ENCODE measurements at regions not wholly inside any gene's neighbourhood (a gene's known extent, or its start where the extent isn't known, plus 50 kb on each side); places are given as distances from the start of the nearest gene placed in this dataset.
A peak's percentile ranks its signal among the peaks of the same experiment; 100 is the strongest.

- no peak overlapping the region for H3K14ac ChIP-seq (ENCODE audit: insufficient read length)
- ChIA-PET CTCF (ENCODE audit: partially characterized antibody) (interaction anchor here (1.2 kb wide), 1 partner anchor 127 kb away, joined by 3 read pairs; no protein-coding TSS in a partner anchor), POLR2A (ENCODE audit: partially characterized antibody) (no interaction called here)
- H2BK120ac ChIP-seq (replicated peaks; ENCODE audit: low read depth, low read length): peak overlapping the region; percentile 13
- WGBS, 2 experiments (ENCODE audit: extremely low coverage in 1 of 2, insufficient coverage in 1 of 2, insufficient read length in 1 of 2, insufficient replicate concordance in 2 of 2, low coverage in 1 of 2, low lambda C conversion rate in 2 of 2, missing lambda C conversion rate in 1 of 2): 93% methylated on average over 11 of the region's 11 CpGs; no CpG with 5 or more reads in 1 of the 2 experiments
- no peak overlapping the region for H3K4me2 ChIP-seq (ENCODE audit: insufficient read depth in 1 of 2, low read depth in 2 of 2, low read length in 2 of 2)
- H2AFZ ChIP-seq (ENCODE audit: low read length): no peak overlapping the region
- DNase-seq (ENCODE audit: low read depth in 1 of 2, low spot score in 2 of 2): no peak
- H4K91ac ChIP-seq (replicated peaks; ENCODE audit: insufficient read length, low read length): peak overlapping the region; percentile 80
- peak overlapping the region; percentile 59 for H3K4ac ChIP-seq (replicated peaks; ENCODE audit: insufficient read length, low read depth, low read length)
- no peaks in the 10 kb centered on the region; a peak in 1 of 4 replicates for H3K9me3 ChIP-seq (ENCODE audit: insufficient read depth in 2 of 2, low read depth in 1 of 2, low read length in 1 of 2)
- peaks cover 0 to 8% of the 10 kb centered on the region in 2 experiments for H4K20me1 ChIP-seq (replicated peaks in 1 of 2; ENCODE audit: control insufficient read depth in 1 of 2, insufficient read depth in 2 of 2, low read length in 2 of 2)
- no peaks in the 10 kb centered on the region for H3K36me3 ChIP-seq (ENCODE audit: control insufficient read depth in 2 of 4, insufficient read depth in 4 of 4, low read length in 3 of 4)
- no peaks in the 10 kb centered on the region for H3K79me2 ChIP-seq (ENCODE audit: control insufficient read depth in 1 of 2, insufficient read depth in 2 of 2, low read length in 2 of 2)
- peak overlapping the region; percentile 86 for H2BK12ac ChIP-seq (ENCODE audit: low read depth, low read length)
- peak overlapping the region; percentile 93 for H2BK15ac ChIP-seq (ENCODE audit: low read length)
- 0 out of 2 replicates have a peak overlapping the region, but pooled peaks have one; percentile 52 for H2BK20ac ChIP-seq (ENCODE audit: low read length)
- no peak overlapping the region for H3K56ac ChIP-seq (replicated peaks; ENCODE audit: insufficient read length, low read depth, low read length)
- peaks cover 0 to 3% (median 0%) of the 10 kb centered on the region in 4 experiments; a peak in 1 of 7 replicates for H3K27me3 ChIP-seq (replicated peaks in 1 of 4; ENCODE audit: control insufficient read depth in 3 of 4, extremely low read depth in 1 of 4, insufficient read depth in 3 of 4, low read length in 3 of 4)
- H3K4me1 ChIP-seq (replicated peaks in 1 of 4; ENCODE audit: control insufficient read depth in 3 of 4, insufficient read depth in 4 of 4, low read length in 3 of 4): peaks cover 0 to 8% (median 6%) of the 10 kb centered on the region in 4 experiments; a peak in 6 of 7 replicates
- no peak overlapping the region for H4K5ac ChIP-seq (ENCODE audit: insufficient read length, low read depth, low read length)
- TF ChIP-seq BACH1 (IDR thresholded peaks at IDR 0.05; ENCODE audit: low read length): no peak
- H2BK5ac ChIP-seq (ENCODE audit: low read depth, low read length): peak overlapping the region; percentile 60; the same call in 1 of the 2 replicates
- H3K79me1 ChIP-seq (ENCODE audit: low read depth, low read length): 0 out of 2 replicates have a peak, but pooled peaks cover 3% of the 10 kb centered on the region
- no peak overlapping the region for H3K9ac ChIP-seq (replicated peaks in 1 of 4; ENCODE audit: extremely low read depth in 1 of 4, low read depth in 3 of 4, low read length in 3 of 4)
- H3K18ac ChIP-seq (ENCODE audit: extremely low read depth, low read length): peak overlapping the region; percentile 48; the same call in 1 of the 2 replicates
- H3K4me3 ChIP-seq (ENCODE audit: extremely low read depth in 1 of 4, insufficient read depth in 2 of 4, low read depth in 3 of 4, low read length in 4 of 4): no peak overlapping the region
- FAIRE-seq: no peak
- peak overlapping the region; percentile 99 for H2AK5ac ChIP-seq (ENCODE audit: low read depth, low read length)
- no peak overlapping the region for H3K27ac ChIP-seq (ENCODE audit: low read depth, low read length)
- peaks cover 18% of the 10 kb centered on the region for H3K23me2 ChIP-seq (ENCODE audit: low read depth, low read length)
- H4K8ac ChIP-seq (ENCODE audit: extremely low read depth, insufficient read depth, low read length): no peak overlapping the region
- no peak overlapping the region for H3K23ac ChIP-seq (ENCODE audit: insufficient read length)
Observed at GRCh38 chr11:134739136-134739535, 327.1 kb upstream of the B3GAT1 start.
